PC-9 (cell line): ENCODE measurements at regions not wholly inside any gene's neighbourhood (a gene's known extent, or its start where the extent isn't known, plus 50 kb on each side); places are given as distances from the start of the nearest gene placed in this dataset.

Experiments used
- EZH2 ChIP-seq: fragments of 200-600 bp; sonication (generic); IDR thresholded peaks from 2 replicates; pipeline ENCODE4 v1.8.0; 2017; ENCODE audit warnings: antibody characterized with exemption, low read depth
- TF ChIP-seq, protein P1 (sequence below): fragments of 200-600 bp; sonication (generic); conservative IDR thresholded peaks from 2 replicates; pipeline ENCODE4 v1.6.1; 2017; ENCODE audit warnings: mixed run types, antibody characterized with exemption, mild to moderate bottlenecking, moderate library complexity

DNA sequence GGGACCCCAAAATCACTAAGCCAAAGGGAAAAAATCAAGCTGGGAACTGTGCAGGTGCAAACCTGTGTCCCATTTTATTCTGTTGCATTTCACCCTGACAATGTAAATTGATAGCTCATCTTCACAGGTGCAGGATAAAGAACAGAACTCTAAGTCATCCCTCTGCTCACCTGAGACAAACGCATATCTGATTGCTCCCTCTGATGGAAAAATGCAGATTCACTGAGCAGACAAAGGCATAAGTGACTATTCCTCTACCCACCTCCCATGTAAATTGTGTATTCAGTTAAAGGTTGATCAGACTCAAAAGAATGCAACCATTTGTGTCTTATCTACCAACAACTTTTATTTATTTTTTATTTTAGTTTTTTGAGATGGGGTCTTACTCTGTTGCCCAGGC, 644.2 kb downstream of the PTPRU start:
- TF ChIP-seq, protein P1, sequence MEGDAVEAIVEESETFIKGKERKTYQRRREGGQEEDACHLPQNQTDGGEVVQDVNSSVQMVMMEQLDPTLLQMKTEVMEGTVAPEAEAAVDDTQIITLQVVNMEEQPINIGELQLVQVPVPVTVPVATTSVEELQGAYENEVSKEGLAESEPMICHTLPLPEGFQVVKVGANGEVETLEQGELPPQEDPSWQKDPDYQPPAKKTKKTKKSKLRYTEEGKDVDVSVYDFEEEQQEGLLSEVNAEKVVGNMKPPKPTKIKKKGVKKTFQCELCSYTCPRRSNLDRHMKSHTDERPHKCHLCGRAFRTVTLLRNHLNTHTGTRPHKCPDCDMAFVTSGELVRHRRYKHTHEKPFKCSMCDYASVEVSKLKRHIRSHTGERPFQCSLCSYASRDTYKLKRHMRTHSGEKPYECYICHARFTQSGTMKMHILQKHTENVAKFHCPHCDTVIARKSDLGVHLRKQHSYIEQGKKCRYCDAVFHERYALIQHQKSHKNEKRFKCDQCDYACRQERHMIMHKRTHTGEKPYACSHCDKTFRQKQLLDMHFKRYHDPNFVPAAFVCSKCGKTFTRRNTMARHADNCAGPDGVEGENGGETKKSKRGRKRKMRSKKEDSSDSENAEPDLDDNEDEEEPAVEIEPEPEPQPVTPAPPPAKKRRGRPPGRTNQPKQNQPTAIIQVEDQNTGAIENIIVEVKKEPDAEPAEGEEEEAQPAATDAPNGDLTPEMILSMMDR, result no peak
- TF ChIP-seq EZH2, result no peak
